B cell (primary cell): ENCODE measurements at regions not wholly inside any gene's neighbourhood (a gene's known extent, or its start where the extent isn't known, plus 50 kb on each side); places are given as distances from the start of the nearest gene placed in this dataset.

Experiments
- ATAC-seq: fragments of 200-7000 bp; cut with Tn5 transposase; one replicate; pipeline ENCODE4 v1.10.0; 2021; ENCODE audit warnings: low read depth, mild to moderate bottlenecking, moderate number of reproducible peaks, moderate library complexity
- CTCF ChIA-PET: fragments of 350-600 bp; sonication (Branson Sonifier 250); formaldehyde crosslinking; loops from one replicate; lab custom pipeline; 2021; ENCODE audit warnings: antibody characterized with exemption, inconsistent platforms; lab: Charles Lee
- POLR2A ChIA-PET: fragments of 350-600 bp; sonication (Branson Sonifier 250); formaldehyde crosslinking; loops from one replicate; lab custom pipeline; 2021; ENCODE audit warnings: antibody characterized with exemption; lab: Charles Lee
- DNase-seq: peaks from one replicate; pipeline ENCODE4 v3.0.0; 2013
- H2AFZ ChIP-seq: 2 replicates; pipeline ENCODE4 v1.6.1; 2012; ENCODE audit warnings: mild to moderate bottlenecking, low read depth, low read length; ENCODE audit not compliant: insufficient read depth, poor library complexity, severe bottlenecking
- H3K27ac ChIP-seq, 2 donors: 1 replicate in 1 of 2; 2 replicates in 1 of 2; pipeline ENCODE4 v1.5.1; 2012 to 2013; ENCODE audit warnings: low read length in 2 of 2, mild to moderate bottlenecking in 2 of 2, moderate library complexity in 1 of 2
- H3K27me3 ChIP-seq, 4 experiments: fragments of 200-600 bp in 1 of 4; sonication (generic) in 1 of 4; replicated peaks in 1 of 4; 1 replicate in 2 of 4; 2 replicates in 2 of 4; pipeline versions ENCODE4 v1.6.1 to v1.7.0; 2013 to 2016; ENCODE audit warnings: low read length in 3 of 4, mild to moderate bottlenecking in 2 of 4, mixed read lengths in 1 of 4, moderate library complexity in 1 of 4; ENCODE audit not compliant: insufficient read depth in 4 of 4, control insufficient read depth in 3 of 4; ENCODE audit errors: control extremely low read depth in 1 of 4
- H3K36me3 ChIP-seq, 2 experiments: replicated peaks in 1 of 2; 1 replicate in 1 of 2; 2 replicates in 1 of 2; pipeline versions ENCODE4 v1.6.1 to v1.7.1; 2013; ENCODE audit warnings: low read length in 1 of 2; ENCODE audit not compliant: insufficient read depth in 2 of 2, control insufficient read depth in 1 of 2; ENCODE audit errors: control extremely low read depth in 1 of 2, extremely low read depth in 1 of 2
- H3K4me1 ChIP-seq, 2 donors: fragments of 200-600 bp in 1 of 2; sonication (generic) in 1 of 2; 1 replicate in 1 of 2; 2 replicates in 1 of 2; pipeline versions ENCODE4 v1.5.1 to v1.6.1; 2013 to 2017; ENCODE audit warnings: low read length in 2 of 2; ENCODE audit not compliant: control insufficient read depth in 2 of 2, insufficient read depth in 2 of 2
- H3K4me2 ChIP-seq: replicated peaks from 2 replicates; pipeline ENCODE3; 2012; ENCODE audit warnings: mild to moderate bottlenecking, low read depth, low read length; ENCODE audit not compliant: poor library complexity, severe bottlenecking
- H3K4me3 ChIP-seq, 5 experiments: fragments of 200-600 bp in 1 of 5; sonication (generic) in 1 of 5; 1 replicate in 3 of 5; 2 replicates in 2 of 5; pipeline versions ENCODE4 v1.5.1 to v1.7.0; 2011 to 2016; ENCODE audit warnings: low read length in 4 of 5, mild to moderate bottlenecking in 4 of 5, low read depth in 2 of 5, control low read depth in 1 of 5, moderate library complexity in 1 of 5; ENCODE audit not compliant: insufficient read depth in 1 of 5; ENCODE audit errors: control extremely low read depth in 1 of 5, extremely low read depth in 1 of 5
- H3K79me2 ChIP-seq: fragments of 200-600 bp; sonication (generic); one replicate; pipeline ENCODE4 v1.6.0; 2016; ENCODE audit warnings: low read length; ENCODE audit not compliant: control insufficient read depth, insufficient read depth
- H3K9ac ChIP-seq: fragments of 200-600 bp; sonication (generic); 2 replicates; pipeline ENCODE4 v1.6.1; 2017; ENCODE audit warnings: mild to moderate bottlenecking, low read length, moderate library complexity
- H3K9me3 ChIP-seq, 3 donors: one replicate each; pipeline versions ENCODE4 v1.6.1 to v1.7.1; 2013; ENCODE audit warnings: low read length in 2 of 3; ENCODE audit not compliant: control insufficient read depth in 2 of 3, insufficient read depth in 1 of 3; ENCODE audit errors: control extremely low read depth in 1 of 3
- H4K20me1 ChIP-seq: 2 replicates; pipeline ENCODE4 v1.6.0; 2012; ENCODE audit warnings: mild to moderate bottlenecking, low read length; ENCODE audit not compliant: insufficient read depth, control insufficient read depth, poor library complexity, severe bottlenecking
- H3K27ac Mint-ChIP-seq: one replicate; pipeline ENCODE4 v1.8.0; 2021; ENCODE audit warnings: mixed read lengths
- H3K27me3 Mint-ChIP-seq: one replicate; pipeline ENCODE4 v1.8.0; 2021; ENCODE audit warnings: mixed read lengths
- H3K4me1 Mint-ChIP-seq: one replicate; pipeline ENCODE4 v1.8.0; 2021; ENCODE audit warnings: mixed read lengths
- H3K4me3 Mint-ChIP-seq: one replicate; pipeline ENCODE4 v1.8.0; 2021; ENCODE audit warnings: mixed read lengths
- H3K9me3 Mint-ChIP-seq: one replicate; pipeline ENCODE4 v1.8.0; 2022; ENCODE audit warnings: mixed read lengths; ENCODE audit not compliant: insufficient read depth
- CTCF ChIP-seq: fragments of 200-600 bp; IDR thresholded peaks from one replicate; pipeline ENCODE4 v1.8.0; 2022; ENCODE audit warnings: antibody characterized with exemption, mild to moderate bottlenecking
- EZH2 ChIP-seq: IDR thresholded peaks from 2 replicates; pipeline ENCODE4 v1.6.1; 2012; ENCODE audit warnings: borderline replicate concordance, low read depth, mild to moderate bottlenecking, moderate library complexity, low read length; ENCODE audit not compliant: insufficient read depth, poor library complexity, severe bottlenecking
- WGBS: methylation state at CpG from one replicate; pipeline ENCODE4 v1.1.5; 2013; ENCODE audit warnings: missing lambda C conversion rate; ENCODE audit not compliant: insufficient coverage; 5-methylcytosine and 5-hydroxymethylcytosine counted together
- intact Hi-C: fragments of 100-400 bp; cut with micrococcal nuclease; formaldehyde crosslinking; loops from one replicate; pipeline ENCODE4 v1.10.0; 2022

GRCh38 chr4:31379364-31379763 lies 659.2 kb downstream of the PCDH7 start:
- Histone ChIP-seq H3K4me3 (no peak overlapping the region), H3K79me2 (no peaks in the 10 kb centered on the region), H3K36me3 (no peaks in the 10 kb centered on the region), H3K9ac (no peak overlapping the region), H3K27me3 (no peaks in the 10 kb centered on the region), H3K4me1 (no peaks in the 10 kb centered on the region), H3K9me3 (no peaks in the 10 kb centered on the region), H3K4me2 (no peak overlapping the region), H4K20me1 (no peaks in the 10 kb centered on the region), H2AFZ (no peak overlapping the region), H3K27ac (no peak overlapping the region)
- H3K27me3 Mint-ChIP-seq: no peaks in the 10 kb centered on the region
- H3K9me3 Mint-ChIP-seq: no peaks in the 10 kb centered on the region
- ATAC-seq: no peak
- intact Hi-C loops: no loop called here
- no peak for DNase-seq
- CTCF ChIA-PET: no interaction called here
- H3K4me3 Mint-ChIP-seq: no peak overlapping the region
- POLR2A ChIA-PET: no interaction called here
- H3K4me1 Mint-ChIP-seq: no peaks in the 10 kb centered on the region
- H3K27ac Mint-ChIP-seq: no peak overlapping the region
- TF ChIP-seq CTCF (no peak), EZH2 (no peak)
- 70% methylated on average over 2 of the region's 2 CpGs for WGBS

- no peak overlapping the region for H3K4me3 ChIP-seq
- no peaks in the 10 kb centered on the region for H3K4me1 Mint-ChIP-seq
- ChIA-PET POLR2A (no interaction called here), CTCF (no interaction called here)
- DNase-seq (no peak), ATAC-seq (no peak)
- no peak for TF ChIP-seq EZH2
- no peak for TF ChIP-seq CTCF
- WGBS: 93% methylated on average over 2 of the region's 2 CpGs
- H3K9me3 Mint-ChIP-seq: peaks cover 2% of the 10 kb centered on the region
- H2AFZ ChIP-seq: no peak overlapping the region
- H3K79me2 ChIP-seq: no peaks in the 10 kb centered on the region
- H3K9ac ChIP-seq: no peak overlapping the region
- H3K27me3 ChIP-seq: no peaks in the 10 kb centered on the region
- no peaks in the 10 kb centered on the region for H3K36me3 ChIP-seq
- H3K9me3 ChIP-seq: no peaks in the 10 kb centered on the region
- no peak overlapping the region for H3K4me2 ChIP-seq
- no peak overlapping the region for H3K27ac ChIP-seq
- no peak overlapping the region for H3K4me3 Mint-ChIP-seq
- intact Hi-C loops: no loop called here
- no peaks in the 10 kb centered on the region for H3K27me3 Mint-ChIP-seq
- H3K27ac Mint-ChIP-seq: no peak overlapping the region
- no peaks in the 10 kb centered on the region for H3K4me1 ChIP-seq
- H4K20me1 ChIP-seq: no peaks in the 10 kb centered on the region
Observed at GRCh38 chr4:31383767-31384166, 663.6 kb downstream of the PCDH7 start.
